GM19438 (cell line): ENCODE measurements at regions not wholly inside any gene's neighbourhood (a gene's known extent, or its start where the extent isn't known, plus 50 kb on each side); places are given as distances from the start of the nearest gene placed in this dataset.
"Not testable (repeated sequence)": the region's sequence is repeated elsewhere in the genome, so short reads cannot be mapped to it uniquely, and the experiment has no call there.

Experiments
- ATAC-seq: cut with Tn5 transposase; IDR thresholded peaks from one replicate; pipeline ENCODE4 v1.9.1; 2021; ENCODE audit warnings: low read depth; ENCODE audit not compliant: unreplicated experiment

DNA sequence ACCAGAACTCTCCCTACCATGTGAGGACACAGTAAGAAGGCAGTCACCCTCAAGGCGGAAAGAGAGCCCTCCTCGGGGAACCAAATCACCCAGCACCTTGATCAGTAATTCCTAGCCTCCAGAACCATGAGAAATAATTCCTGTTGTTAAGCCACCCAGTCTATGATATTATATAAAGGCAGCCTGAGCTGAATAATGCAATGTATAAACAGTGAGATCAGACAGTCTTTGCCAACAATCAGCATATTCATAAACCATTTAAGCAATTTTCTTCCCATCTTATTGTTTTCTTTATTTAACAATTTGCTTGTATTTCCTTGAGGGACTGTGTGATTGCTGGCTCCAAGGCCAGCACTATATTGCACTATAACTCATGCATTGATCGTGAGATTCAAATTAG lies 144.4 kb upstream of the DAPK1 start:
- no peak for ATAC-seq

DNA sequence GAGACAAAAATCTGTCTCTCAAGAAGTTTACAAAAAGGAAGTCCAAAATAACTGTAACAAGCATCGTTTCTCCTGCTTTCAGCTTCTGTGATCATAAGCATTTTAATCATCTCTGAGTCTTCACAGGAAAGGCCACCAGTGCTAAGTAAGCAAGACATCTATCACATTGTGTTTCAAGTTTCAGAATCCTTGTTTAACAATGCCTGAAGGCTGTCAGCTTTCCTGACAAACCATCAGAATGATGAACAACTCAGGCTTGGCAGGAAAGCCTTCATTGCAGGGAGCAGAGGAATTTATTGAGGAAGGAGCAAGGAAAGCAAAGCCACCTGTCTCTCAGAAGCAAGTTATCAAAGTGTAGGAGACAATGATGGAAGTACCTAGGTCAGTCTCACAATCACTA lies 143.5 kb upstream of the DAPK1 start:
- no peak for ATAC-seq

GRCh38 chr9:87357600-87357999 lies 140.1 kb upstream of the DAPK1 start:
- no peak for ATAC-seq

GRCh38 chr9:87359264-87359663 lies 138.4 kb upstream of the DAPK1 start:
- ATAC-seq = no peak

GRCh38 chr9:87359958-87360601 lies 137.6 kb upstream of the DAPK1 start:
- no peak for ATAC-seq

DNA sequence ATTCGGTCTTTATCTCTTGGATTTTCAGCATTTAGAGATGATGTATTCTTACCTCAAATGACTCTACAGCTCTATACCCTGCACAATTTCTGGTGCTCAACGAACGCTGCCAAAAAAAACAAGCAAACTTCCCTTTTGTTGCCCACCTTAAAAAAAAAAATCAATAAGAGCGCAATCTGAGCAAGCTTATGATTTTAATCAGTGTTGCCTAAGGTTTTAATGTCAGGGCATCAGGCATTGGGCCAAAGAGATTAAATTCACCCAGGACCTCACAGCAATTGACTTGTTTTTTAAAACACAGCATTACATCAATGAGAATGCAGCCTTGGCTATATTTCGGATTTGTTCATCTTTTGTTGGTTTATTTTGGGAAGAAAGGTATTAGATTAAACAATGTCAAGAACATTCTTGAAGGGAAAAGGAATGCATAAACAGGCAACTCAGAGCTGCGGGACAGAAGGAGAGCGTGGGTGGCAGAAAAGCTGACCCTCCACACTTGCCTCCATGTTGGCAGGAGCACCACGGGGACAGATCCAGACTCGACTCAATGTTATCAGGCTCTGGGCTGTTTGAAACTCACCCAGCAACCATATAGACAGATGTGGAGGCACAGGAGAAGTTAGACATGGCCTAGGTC lies 127.5 kb upstream of the DAPK1 start:
- no peak for ATAC-seq

DNA sequence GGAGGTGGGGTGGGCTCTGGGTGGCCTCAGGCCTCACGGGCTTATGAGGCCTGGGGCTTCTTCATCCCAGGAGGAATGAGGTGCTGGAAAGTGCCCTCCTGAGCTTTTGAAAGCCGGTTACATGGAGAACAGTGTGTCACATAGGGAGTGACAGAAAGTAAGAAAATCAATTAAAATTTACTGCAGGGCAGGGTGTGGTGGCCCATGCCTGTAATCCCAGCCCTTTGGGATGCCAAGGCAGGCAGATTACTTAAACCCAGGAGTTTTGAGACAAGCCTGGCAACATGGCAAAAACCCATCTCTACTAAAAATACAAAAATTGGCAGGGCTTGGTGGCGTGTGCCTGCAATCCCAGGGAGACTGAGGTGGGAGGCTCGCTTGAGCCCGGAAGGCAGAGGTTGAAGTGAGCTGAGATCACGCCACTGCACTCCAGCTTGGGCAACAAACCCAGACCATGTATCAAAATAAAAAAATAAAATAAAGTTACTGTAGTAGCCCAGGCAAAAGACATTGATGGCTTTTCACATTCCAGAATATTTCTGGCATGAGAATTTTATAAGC lies 125.8 kb upstream of the DAPK1 start:
- no peak for ATAC-seq

GRCh38 chr9:87372356-87372851 lies 125.3 kb upstream of the DAPK1 start:
- ATAC-seq = no peak

GRCh38 chr9:87374023-87374919 lies 123.4 kb upstream of the DAPK1 start:
- ATAC-seq = not testable (repeated sequence)

GRCh38 chr9:87375397-87376073 lies 122.1 kb upstream of the DAPK1 start:
- ATAC-seq = no peak

- ATAC-seq = no peak
Observed at GRCh38 chr9:87378676-87379075, 119.0 kb upstream of the DAPK1 start.

DNA sequence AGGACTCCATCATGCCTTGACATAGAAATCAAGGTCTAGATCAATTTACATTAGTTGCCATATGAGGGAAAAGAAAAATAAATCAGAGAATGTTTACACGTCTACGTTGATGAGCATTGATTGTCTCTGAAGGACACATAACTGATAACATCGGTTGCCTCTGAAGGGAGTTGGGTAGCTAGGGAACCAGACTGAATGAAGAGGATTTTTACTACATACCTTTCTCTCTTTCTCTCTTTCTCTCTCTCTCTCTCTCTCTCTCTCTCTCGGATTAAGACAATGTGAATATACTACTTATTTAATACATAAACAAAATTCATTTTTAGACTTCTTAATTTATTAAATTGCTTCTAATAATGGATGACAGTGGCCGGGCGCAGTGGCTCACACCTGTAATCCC lies 118.4 kb upstream of the DAPK1 start:
- no peak for ATAC-seq

DNA sequence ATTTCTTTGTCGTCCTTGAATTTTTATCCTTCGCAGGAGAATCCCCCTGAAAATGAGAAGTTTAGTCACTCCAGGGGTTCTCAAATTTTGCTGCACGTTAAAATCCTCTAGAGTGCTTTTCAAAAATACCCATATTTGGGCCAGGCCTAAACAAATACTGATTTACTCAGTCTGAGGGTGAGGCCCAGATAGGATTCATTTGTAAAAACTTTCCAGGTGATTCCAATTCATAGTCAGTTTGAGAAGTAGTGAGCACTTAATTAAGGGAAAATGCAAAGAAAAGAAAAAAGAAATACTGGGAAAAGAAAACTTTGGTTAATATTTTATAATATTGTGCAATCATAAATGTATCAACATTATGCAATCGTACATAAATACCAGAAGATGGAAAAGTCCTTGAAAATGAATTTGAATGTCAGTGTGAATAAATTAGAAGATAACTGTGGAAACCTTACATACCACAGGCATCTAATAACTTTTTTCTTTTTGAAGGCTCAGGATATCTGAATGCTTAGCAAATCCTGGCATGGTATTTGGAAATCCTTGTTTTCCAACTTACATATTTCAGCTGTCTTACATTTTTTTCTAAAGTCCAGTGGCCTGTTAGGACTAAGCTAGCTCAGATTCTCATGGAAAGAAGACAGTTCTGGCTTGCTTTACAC lies 116.5 kb upstream of the DAPK1 start:
- no peak for ATAC-seq

DNA sequence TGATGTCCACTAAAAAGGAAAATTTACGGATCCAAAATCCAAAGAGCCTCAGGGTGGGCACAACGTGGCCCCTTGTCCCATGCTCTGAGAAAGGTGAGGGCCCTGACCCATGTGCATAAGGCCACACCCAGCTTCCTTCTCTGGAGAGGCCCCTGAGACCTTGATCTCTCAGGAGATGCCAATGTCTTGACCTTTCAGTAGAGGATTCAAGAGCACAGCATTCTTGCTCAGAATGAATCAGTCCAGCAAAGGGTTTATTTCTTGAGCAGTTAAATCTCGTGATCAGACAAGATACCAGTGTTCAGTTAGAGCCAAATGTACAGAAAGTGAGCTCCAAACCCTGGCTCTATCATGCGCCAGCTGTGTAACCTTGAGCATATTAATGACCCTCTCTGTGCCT lies 115.9 kb upstream of the DAPK1 start:
- ATAC-seq = no peak

DNA sequence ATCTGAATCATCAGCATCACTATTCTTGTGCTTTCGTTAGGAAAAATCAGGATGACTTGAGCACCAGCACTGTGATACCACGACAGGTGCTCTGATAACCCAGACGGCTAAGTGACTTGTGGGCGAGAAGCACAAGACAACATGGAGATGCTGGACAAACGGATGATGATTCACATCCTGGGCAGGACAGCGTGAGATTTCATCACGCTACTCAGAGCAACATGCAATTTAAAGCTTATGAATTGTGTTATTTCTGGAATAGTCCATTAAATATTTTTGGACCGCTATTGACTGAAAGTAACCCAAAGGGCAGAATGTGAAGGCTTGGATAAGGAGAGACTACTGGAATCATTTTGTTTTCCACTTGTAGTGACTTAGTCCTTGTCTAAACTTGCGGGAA lies 114.8 kb upstream of the DAPK1 start:
- ATAC-seq = no peak

DNA sequence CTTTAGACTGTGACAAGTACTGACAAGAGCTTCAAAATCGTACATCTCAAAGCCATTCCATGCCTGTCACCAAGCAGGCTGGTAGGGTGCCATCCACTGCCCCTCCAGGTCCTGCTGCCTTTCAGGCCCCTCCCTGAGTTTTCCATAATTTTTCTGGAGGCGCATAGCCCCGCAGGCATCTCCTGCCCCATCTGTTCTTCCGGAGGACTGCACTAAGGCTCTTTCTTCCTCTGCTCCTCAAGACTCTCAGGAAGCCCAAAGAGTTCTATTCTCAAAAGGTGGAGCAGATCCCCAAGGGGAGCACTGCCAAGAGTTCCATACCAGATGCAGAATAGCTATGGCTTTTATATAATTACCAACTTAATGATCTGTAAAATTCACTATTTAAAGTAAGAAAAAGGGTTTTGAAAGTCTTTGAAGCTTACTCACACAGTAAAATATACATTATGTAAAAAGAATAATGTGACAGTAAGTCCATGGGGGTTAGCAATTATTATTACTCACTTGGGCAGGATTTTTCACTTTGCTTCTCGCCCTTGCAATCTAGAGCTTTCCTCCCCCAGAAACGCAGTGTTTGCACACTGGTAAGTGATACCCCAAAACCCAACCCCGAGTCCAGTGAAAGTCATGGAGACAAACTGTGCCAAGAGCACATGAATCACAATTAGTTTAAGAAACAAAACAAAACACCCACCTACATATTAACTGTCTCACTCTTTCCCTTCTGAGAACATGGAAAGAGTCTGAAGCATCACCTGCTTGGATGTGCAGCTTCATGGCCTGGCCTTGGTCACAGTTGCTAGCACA lies 114.1 kb upstream of the DAPK1 start:
- no peak for ATAC-seq

- no peak for ATAC-seq
Observed at GRCh38 chr9:87386490-87387025, 111.1 kb upstream of the DAPK1 start.

- ATAC-seq = no peak
Observed at GRCh38 chr9:87387351-87388011, 110.2 kb upstream of the DAPK1 start.
